GM21367 (cell line): ENCODE measurements at regions not wholly inside any gene's neighbourhood (a gene's known extent, or its start where the extent isn't known, plus 50 kb on each side); places are given as distances from the start of the nearest gene placed in this dataset.
"Not testable (repeated sequence)": the region's sequence is repeated elsewhere in the genome, so short reads cannot be mapped to it uniquely, and the experiment has no call there.

Experiments
- ATAC-seq: cut with Tn5 transposase; IDR thresholded peaks from one replicate; pipeline ENCODE4 v1.9.1; 2021; ENCODE audit not compliant: unreplicated experiment

GRCh38 chrX:96502507-96502906, 182.1 kb upstream of the DIAPH2 start:
- ATAC-seq, result no peak

- ATAC-seq, result not testable (repeated sequence)
Measured at GRCh38 chrX:96529386-96529785, 155.3 kb upstream of the DIAPH2 start.

GRCh38 chrX:96538104-96538725, 146.4 kb upstream of the DIAPH2 start:
- no peak for ATAC-seq

- ATAC-seq, result no peak
Measured at GRCh38 chrX:96540111-96540631, 144.5 kb upstream of the DIAPH2 start.

GRCh38 chrX:96546281-96546680, 138.4 kb upstream of the DIAPH2 start:
- not testable (repeated sequence) for ATAC-seq

- no peak for ATAC-seq
Measured at GRCh38 chrX:96551322-96551872, 133.2 kb upstream of the DIAPH2 start.

GRCh38 chrX:96556886-96557285, 127.8 kb upstream of the DIAPH2 start:
- no peak for ATAC-seq

- not testable (repeated sequence) for ATAC-seq
Measured at GRCh38 chrX:96561129-96561528, 123.5 kb upstream of the DIAPH2 start.

- no peak for ATAC-seq
Measured at GRCh38 chrX:96563646-96564045, 121.0 kb upstream of the DIAPH2 start.

GRCh38 chrX:96564595-96564994, 120.0 kb upstream of the DIAPH2 start:
- no peak for ATAC-seq

GRCh38 chrX:96566878-96567277, 117.8 kb upstream of the DIAPH2 start:
- ATAC-seq, result no peak

- ATAC-seq, result no peak
Measured at GRCh38 chrX:96568071-96568470, 116.6 kb upstream of the DIAPH2 start.

GRCh38 chrX:96569034-96569433, 115.6 kb upstream of the DIAPH2 start:
- ATAC-seq, result no peak

- no peak for ATAC-seq
Measured at GRCh38 chrX:96575011-96575410, 109.6 kb upstream of the DIAPH2 start.

- ATAC-seq, result no peak
Measured at GRCh38 chrX:96576368-96576767, 108.3 kb upstream of the DIAPH2 start.

GRCh38 chrX:96578781-96579180, 105.9 kb upstream of the DIAPH2 start:
- no peak for ATAC-seq

GRCh38 chrX:96579252-96579651, 105.4 kb upstream of the DIAPH2 start:
- no peak for ATAC-seq

- ATAC-seq, result no peak
Measured at GRCh38 chrX:96590403-96590802, 94.2 kb upstream of the DIAPH2 start.

- ATAC-seq, result no peak
Measured at GRCh38 chrX:96591421-96591820, 93.2 kb upstream of the DIAPH2 start.

- not testable (repeated sequence) for ATAC-seq
Measured at GRCh38 chrX:96597847-96598246, 86.8 kb upstream of the DIAPH2 start.

GRCh38 chrX:96611619-96612362, 72.9 kb upstream of the DIAPH2 start:
- no peak for ATAC-seq

GRCh38 chrX:96615448-96615847, 69.2 kb upstream of the DIAPH2 start:
- ATAC-seq, result no peak
